Ishikawa (cell line): ENCODE measurements at regions not wholly inside any gene's neighbourhood (a gene's known extent, or its start where the extent isn't known, plus 50 kb on each side); places are given as distances from the start of the nearest gene placed in this dataset.

Source experiments
- CEBPB ChIP-seq: IDR thresholded peaks from 2 replicates; pipeline ENCODE4 v1.6.1; 2012
- CREB1 ChIP-seq: IDR thresholded peaks from 2 replicates; pipeline ENCODE4 v1.6.1; 2012; ENCODE audit warnings: low read depth
- EGR1 ChIP-seq: IDR thresholded peaks from 2 replicates; pipeline ENCODE4 v1.6.1; 2012
- EP300 ChIP-seq: IDR thresholded peaks from 2 replicates; pipeline ENCODE4 v1.6.1; 2012; ENCODE audit warnings: borderline replicate concordance
- FOXM1 ChIP-seq: IDR thresholded peaks from 2 replicates; pipeline ENCODE4 v1.6.1; 2012; ENCODE audit warnings: low read depth, borderline replicate concordance
- MAX ChIP-seq: IDR thresholded peaks from 2 replicates; pipeline ENCODE4 v1.6.1; 2012
- NFIC ChIP-seq: IDR thresholded peaks from 2 replicates; pipeline ENCODE4 v1.6.1; 2012
- RAD21 ChIP-seq: IDR thresholded peaks from 2 replicates; pipeline ENCODE4 v1.6.1; 2012; ENCODE audit warnings: low read depth
- REST ChIP-seq: IDR thresholded peaks from 2 replicates; pipeline ENCODE4 v1.6.1; 2012; ENCODE audit warnings: low read depth, mild to moderate bottlenecking
- TAF1 ChIP-seq: IDR thresholded peaks from 2 replicates; pipeline ENCODE4 v1.6.1; 2012; ENCODE audit warnings: low read depth, mild to moderate bottlenecking
- TCF12 ChIP-seq: IDR thresholded peaks from 2 replicates; pipeline ENCODE4 v1.6.1; 2012; ENCODE audit warnings: low read depth
- TEAD4 ChIP-seq: IDR thresholded peaks from 2 replicates; pipeline ENCODE4 v1.6.1; 2012
- YY1 ChIP-seq: IDR thresholded peaks from 2 replicates; pipeline ENCODE4 v1.6.1; 2012; ENCODE audit warnings: low read depth
- ZBTB7A ChIP-seq: IDR thresholded peaks from 2 replicates; pipeline ENCODE4 v1.6.1; 2012; ENCODE audit warnings: low read depth
- TF ChIP-seq, protein P1 (sequence below): IDR thresholded peaks from 2 replicates; pipeline ENCODE4 v1.6.1; 2012

DNA sequence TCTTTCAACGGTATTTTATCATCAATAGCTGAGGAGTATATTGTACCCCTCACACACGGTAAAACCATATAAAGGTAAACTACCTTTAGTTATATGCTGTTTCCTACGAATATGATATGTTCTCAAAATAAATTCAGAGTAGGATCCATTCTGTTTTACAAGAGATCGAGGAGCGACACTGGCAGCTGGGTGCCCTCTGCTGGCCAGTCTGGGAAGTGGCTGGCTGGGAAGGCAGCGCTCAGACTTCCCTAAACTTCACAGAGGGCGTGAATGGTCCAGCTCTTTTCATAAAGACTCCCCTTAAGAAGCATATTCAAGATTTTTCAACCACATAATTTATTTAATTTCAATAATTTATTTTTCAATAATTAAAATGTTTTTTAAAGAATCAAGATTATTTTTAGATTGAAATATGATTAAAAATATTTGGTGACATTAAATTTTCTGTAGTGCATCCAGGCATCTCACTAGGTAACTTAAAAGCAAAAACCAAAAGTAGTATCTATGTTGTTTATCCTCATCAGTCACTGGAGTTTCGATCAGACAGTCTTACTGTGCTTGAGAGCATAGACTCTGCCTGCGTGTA lies 187.5 kb upstream of the PDE10A start:
- peak; percentile 80 for TF ChIP-seq RAD21
- no peak for TF ChIP-seq ZBTB7A

DNA sequence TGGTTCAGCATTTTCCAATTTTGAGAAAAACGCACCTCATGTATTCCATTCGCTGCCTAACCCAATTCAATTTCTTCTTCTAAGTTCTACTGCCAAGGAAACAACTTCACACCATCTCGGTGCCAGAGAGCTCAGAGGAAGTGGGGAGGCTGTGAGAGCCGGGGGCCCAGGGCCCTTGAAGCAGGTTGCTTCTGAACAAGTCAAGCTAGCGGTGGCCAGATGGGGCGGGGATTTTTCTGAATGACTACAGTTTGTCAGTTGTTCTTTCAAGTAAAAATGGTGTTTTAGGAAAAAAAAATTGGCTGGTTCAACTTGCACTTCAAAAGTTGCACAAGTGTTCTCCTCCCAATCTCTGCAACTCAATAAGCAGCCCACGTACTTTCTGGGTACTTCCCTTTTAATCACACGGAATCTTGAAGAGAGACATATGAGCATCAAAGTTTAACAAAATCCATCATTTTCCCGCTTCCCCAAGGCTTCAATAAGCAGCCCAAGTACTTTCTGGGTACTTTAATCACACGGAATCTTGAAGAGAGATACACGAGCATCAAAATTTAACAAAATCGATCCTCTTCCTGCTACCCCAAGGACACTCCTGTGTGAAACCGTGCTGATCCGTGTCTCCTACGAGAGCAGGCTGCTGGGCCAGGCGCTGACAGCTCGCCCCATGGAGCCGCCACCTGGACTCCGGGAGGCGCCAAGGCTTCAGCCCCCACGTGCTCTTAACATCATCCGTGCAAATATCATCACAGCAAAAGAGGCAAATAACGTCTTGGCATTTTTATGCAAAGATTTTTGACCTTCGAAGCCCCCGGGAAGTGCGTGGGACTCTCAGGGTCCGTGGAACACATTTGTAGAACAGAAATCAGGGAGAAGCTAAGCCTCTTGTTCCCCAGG lies 186.7 kb upstream of the PDE10A start:
- TF ChIP-seq REST (no peak), EP300 (no peak)

- TF ChIP-seq REST = no peak
- TF ChIP-seq TEAD4 = no peak
- TF ChIP-seq EGR1 = no peak
- no peak for TF ChIP-seq RAD21
- no peak for TF ChIP-seq FOXM1
- TF ChIP-seq YY1 = no peak
- no peak for TF ChIP-seq TAF1
- TF ChIP-seq, protein P1, sequence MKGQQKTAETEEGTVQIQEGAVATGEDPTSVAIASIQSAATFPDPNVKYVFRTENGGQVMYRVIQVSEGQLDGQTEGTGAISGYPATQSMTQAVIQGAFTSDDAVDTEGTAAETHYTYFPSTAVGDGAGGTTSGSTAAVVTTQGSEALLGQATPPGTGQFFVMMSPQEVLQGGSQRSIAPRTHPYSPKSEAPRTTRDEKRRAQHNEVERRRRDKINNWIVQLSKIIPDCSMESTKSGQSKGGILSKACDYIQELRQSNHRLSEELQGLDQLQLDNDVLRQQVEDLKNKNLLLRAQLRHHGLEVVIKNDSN = no peak
- no peak for TF ChIP-seq ZBTB7A
- no peak for TF ChIP-seq CREB1
- no peak for TF ChIP-seq TCF12
- no peak for TF ChIP-seq MAX
- TF ChIP-seq EP300 = no peak
- no peak for TF ChIP-seq NFIC
- TF ChIP-seq CEBPB = no peak
Observed at GRCh38 chr6:165848086-165848426, 185.0 kb upstream of the PDE10A start.

DNA sequence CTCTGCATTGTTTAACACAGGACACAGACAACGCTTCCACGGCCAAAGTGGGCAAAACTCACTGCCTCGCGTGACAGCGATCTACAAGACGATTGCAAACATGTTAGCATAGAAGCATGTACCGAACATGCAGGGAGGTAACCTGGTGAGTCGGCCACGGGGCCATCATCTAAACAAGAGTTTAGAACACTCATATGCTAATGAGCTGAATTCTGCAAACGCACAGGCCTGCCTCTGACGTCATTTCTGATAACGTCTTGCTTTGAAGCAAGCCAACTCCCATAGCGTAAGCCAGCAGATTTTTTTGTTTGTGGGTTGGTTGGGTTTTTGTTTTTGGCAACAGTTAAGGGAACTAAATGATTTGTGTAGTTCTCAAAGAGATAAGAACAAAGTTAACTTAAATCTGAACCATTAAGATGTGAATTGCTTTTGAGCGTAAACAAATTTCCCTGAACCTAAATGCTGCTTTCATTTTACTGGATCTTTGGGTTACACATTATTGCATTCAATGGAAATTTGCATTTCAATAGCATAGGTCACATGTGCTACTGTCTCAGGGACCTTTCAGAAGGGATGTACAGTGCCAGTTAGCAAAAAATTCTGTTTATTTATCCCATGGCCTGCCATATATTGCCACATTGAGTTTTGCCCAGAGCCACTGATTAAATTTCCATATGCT lies 184.5 kb upstream of the PDE10A start:
- TF ChIP-seq EGR1 (no peak), CREB1 (no peak), MAX (no peak), YY1 (no peak), TEAD4 (no peak), TCF12 (no peak), TAF1 (no peak), REST (no peak), ZBTB7A (no peak), NFIC (no peak), FOXM1 (no peak), CEBPB (no peak), EP300 (no peak), RAD21 (no peak)
- TF ChIP-seq, protein P1 = no peak
